Nephron progenitor cell (in vitro differentiated cells): ENCODE measurements at regions not wholly inside any gene's neighbourhood (a gene's known extent, or its start where the extent isn't known, plus 50 kb on each side); places are given as distances from the start of the nearest gene placed in this dataset.

ENCODE experiments used
- DNase-seq: peaks from one replicate; pipeline ENCODE4 v3.0.0; 2021
- H3K27ac Mint-ChIP-seq: 2 replicates; pipeline ENCODE4 v1.8.0; 2021; ENCODE audit warnings: mild to moderate bottlenecking, moderate library complexity, mixed read lengths
- H3K27me3 Mint-ChIP-seq: 2 replicates; pipeline ENCODE4 v1.8.0; 2021; ENCODE audit warnings: mild to moderate bottlenecking, low read depth, mixed read lengths; ENCODE audit not compliant: poor library complexity
- H3K36me3 Mint-ChIP-seq: 2 replicates; pipeline ENCODE4 v1.8.0; 2021; ENCODE audit warnings: low read depth, mixed read lengths
- H3K4me1 Mint-ChIP-seq: 2 replicates; pipeline ENCODE4 v1.8.0; 2021; ENCODE audit warnings: mixed read lengths
- H3K4me3 Mint-ChIP-seq: 2 replicates; pipeline ENCODE4 v1.8.0; 2021; ENCODE audit warnings: mild to moderate bottlenecking, moderate library complexity, mixed read lengths
- H3K9me3 Mint-ChIP-seq: 2 replicates; pipeline ENCODE4 v1.8.0; 2021; ENCODE audit warnings: mild to moderate bottlenecking, moderate library complexity, mixed read lengths
- TF ChIP-seq, protein P1 (sequence below): fragments of 200-600 bp; sonication (generic); IDR thresholded peaks from 2 replicates; pipeline ENCODE4 v1.5.0; 2021; ENCODE audit warnings: antibody characterized with exemption

- no peaks in the 10 kb centered on the region for H3K36me3 Mint-ChIP-seq
- H3K27ac Mint-ChIP-seq = no peak overlapping the region
- peaks cover 24% of the 10 kb centered on the region for H3K9me3 Mint-ChIP-seq
- H3K27me3 Mint-ChIP-seq = peaks cover 2% of the 10 kb centered on the region
- TF ChIP-seq, protein P1, sequence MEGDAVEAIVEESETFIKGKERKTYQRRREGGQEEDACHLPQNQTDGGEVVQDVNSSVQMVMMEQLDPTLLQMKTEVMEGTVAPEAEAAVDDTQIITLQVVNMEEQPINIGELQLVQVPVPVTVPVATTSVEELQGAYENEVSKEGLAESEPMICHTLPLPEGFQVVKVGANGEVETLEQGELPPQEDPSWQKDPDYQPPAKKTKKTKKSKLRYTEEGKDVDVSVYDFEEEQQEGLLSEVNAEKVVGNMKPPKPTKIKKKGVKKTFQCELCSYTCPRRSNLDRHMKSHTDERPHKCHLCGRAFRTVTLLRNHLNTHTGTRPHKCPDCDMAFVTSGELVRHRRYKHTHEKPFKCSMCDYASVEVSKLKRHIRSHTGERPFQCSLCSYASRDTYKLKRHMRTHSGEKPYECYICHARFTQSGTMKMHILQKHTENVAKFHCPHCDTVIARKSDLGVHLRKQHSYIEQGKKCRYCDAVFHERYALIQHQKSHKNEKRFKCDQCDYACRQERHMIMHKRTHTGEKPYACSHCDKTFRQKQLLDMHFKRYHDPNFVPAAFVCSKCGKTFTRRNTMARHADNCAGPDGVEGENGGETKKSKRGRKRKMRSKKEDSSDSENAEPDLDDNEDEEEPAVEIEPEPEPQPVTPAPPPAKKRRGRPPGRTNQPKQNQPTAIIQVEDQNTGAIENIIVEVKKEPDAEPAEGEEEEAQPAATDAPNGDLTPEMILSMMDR = no peak
- H3K4me3 Mint-ChIP-seq = no peak overlapping the region
- no peak for DNase-seq
- H3K4me1 Mint-ChIP-seq = no peaks in the 10 kb centered on the region
These were observed 415.8 kb upstream of the SUCLG2 start for GRCh38 chr3:68070186-68070585.

DNA sequence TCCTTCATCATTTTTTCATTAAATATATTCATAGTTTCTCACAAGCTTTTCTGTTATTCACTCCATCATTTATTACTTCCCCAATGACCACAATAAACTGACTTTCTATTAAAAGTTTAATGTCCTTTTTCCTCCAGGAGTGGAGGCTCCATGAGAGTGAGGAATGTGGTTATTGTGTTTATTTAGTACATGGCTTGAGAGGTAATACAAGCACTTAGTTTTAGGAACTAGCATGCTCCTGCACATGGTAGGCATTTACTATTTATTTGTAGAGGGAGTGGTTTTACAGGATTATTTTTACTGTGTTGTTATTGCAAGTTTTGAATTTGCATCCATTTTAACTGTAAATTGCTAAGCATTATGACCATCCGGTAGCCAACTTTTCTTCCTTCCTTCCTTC, 412.9 kb upstream of the SUCLG2 start:
- Mint-ChIP-seq H3K9me3 (peaks cover 13% of the 10 kb centered on the region), H3K4me3 (no peak overlapping the region), H3K4me1 (no peaks in the 10 kb centered on the region), H3K36me3 (no peaks in the 10 kb centered on the region), H3K27me3 (no peaks in the 10 kb centered on the region), H3K27ac (peak overlapping the region; percentile 27)
- DNase-seq = no peak
- TF ChIP-seq, protein P1 = no peak

- Mint-ChIP-seq H3K27me3 (peaks cover 3% of the 10 kb centered on the region), H3K4me1 (peaks cover 22% of the 10 kb centered on the region), H3K27ac (no peak overlapping the region), H3K9me3 (no peaks in the 10 kb centered on the region), H3K4me3 (no peak overlapping the region), H3K36me3 (no peaks in the 10 kb centered on the region)
- TF ChIP-seq, protein P1 = no peak
- no peak for DNase-seq
These were observed 408.5 kb upstream of the SUCLG2 start for GRCh38 chr3:68062926-68063325.

DNA sequence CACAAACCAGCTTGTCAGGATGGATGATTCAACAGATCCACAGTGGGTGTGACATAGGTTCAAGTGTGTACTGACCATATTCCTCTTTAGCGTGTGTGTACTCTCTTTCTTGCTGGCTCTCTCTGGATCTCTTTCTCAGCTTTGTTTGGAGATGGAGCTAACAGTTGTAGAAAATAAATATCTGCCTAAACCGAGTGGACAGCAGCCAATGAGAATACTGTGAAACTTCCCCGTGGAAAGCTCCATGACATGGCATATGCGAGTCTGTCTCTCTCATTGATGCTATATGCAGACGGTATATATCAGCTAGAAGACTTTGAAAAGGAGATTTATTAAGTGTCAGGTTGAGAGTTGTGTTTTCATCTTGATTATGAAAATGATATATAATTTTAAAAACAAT, 406.5 kb upstream of the SUCLG2 start:
- Mint-ChIP-seq H3K36me3 (no peaks in the 10 kb centered on the region), H3K4me1 (peaks cover 22% of the 10 kb centered on the region), H3K27ac (no peak overlapping the region), H3K4me3 (no peak overlapping the region), H3K9me3 (no peaks in the 10 kb centered on the region), H3K27me3 (peaks cover 7% of the 10 kb centered on the region)
- TF ChIP-seq, protein P1 = no peak
- DNase-seq = no peak

- no peak overlapping the region for H3K4me3 Mint-ChIP-seq
- H3K36me3 Mint-ChIP-seq = no peaks in the 10 kb centered on the region
- H3K27ac Mint-ChIP-seq = peak overlapping the region; percentile 88
- peak; percentile 4 for DNase-seq
- TF ChIP-seq, protein P1 = no peak
- H3K4me1 Mint-ChIP-seq = peaks cover 22% of the 10 kb centered on the region
- H3K27me3 Mint-ChIP-seq = peaks cover 7% of the 10 kb centered on the region
- no peaks in the 10 kb centered on the region for H3K9me3 Mint-ChIP-seq
These were observed 405.8 kb upstream of the SUCLG2 start for GRCh38 chr3:68060191-68060590.

- peaks cover 22% of the 10 kb centered on the region for H3K4me1 Mint-ChIP-seq
- H3K27me3 Mint-ChIP-seq = peaks cover 7% of the 10 kb centered on the region
- no peak for DNase-seq
- TF ChIP-seq, protein P1 = no peak
- H3K4me3 Mint-ChIP-seq = no peak overlapping the region
- H3K9me3 Mint-ChIP-seq = no peaks in the 10 kb centered on the region
- peak overlapping the region; percentile 88 for H3K27ac Mint-ChIP-seq
- no peaks in the 10 kb centered on the region for H3K36me3 Mint-ChIP-seq
These were observed 405.3 kb upstream of the SUCLG2 start for GRCh38 chr3:68059628-68060152.
